ENCODE measurements at regions not wholly inside any gene's neighbourhood (a gene's known extent, or its start where the extent isn't known, plus 50 kb on each side); places are given as distances from the start of the nearest gene placed in this dataset.

GRCh38 chr6:168227840-168228239 is 91.7 kb downstream of the DACT2 start:
- no peak for DNase-seq

- no peak for DNase-seq
These were observed 92.7 kb downstream of the DACT2 start for GRCh38 chr6:168226902-168227318.

GRCh38 chr6:168226061-168226752 is 93.4 kb downstream of the DACT2 start:
- DNase-seq = no peak

- no peak for DNase-seq
These were observed 94.1 kb downstream of the DACT2 start for GRCh38 chr6:168225471-168225911.

GRCh38 chr6:168223755-168224154 is 95.8 kb downstream of the DACT2 start:
- DNase-seq = no peak

GRCh38 chr6:168223150-168223549 is 96.4 kb downstream of the DACT2 start:
- DNase-seq = no peak

- DNase-seq = no peak
These were observed 97.2 kb downstream of the DACT2 start for GRCh38 chr6:168222115-168223043.

- no peak for DNase-seq
These were observed 98.0 kb downstream of the DACT2 start for GRCh38 chr6:168221497-168222079.

- DNase-seq = peak; percentile 76
These were observed 98.6 kb downstream of the DACT2 start for GRCh38 chr6:168221000-168221399.

- DNase-seq = no peak
These were observed 99.8 kb downstream of the DACT2 start for GRCh38 chr6:168219804-168220203.

GRCh38 chr6:168218785-168219566 is 100.6 kb downstream of the DACT2 start:
- peak; percentile 64 for DNase-seq

GRCh38 chr6:168217880-168218537 is 101.6 kb downstream of the DACT2 start:
- peak; percentile 97 for DNase-seq

- DNase-seq = no peak
These were observed 102.2 kb downstream of the DACT2 start for GRCh38 chr6:168217216-168217879.

GRCh38 chr6:168216751-168217191 is 102.8 kb downstream of the DACT2 start:
- peak; percentile 27 for DNase-seq

GRCh38 chr6:168216117-168216516 is 103.5 kb downstream of the DACT2 start:
- DNase-seq = no peak

GRCh38 chr6:168215121-168215808 is 104.3 kb downstream of the DACT2 start:
- DNase-seq = no peak

- DNase-seq = no peak
These were observed 104.9 kb downstream of the DACT2 start for GRCh38 chr6:168214586-168215104.

- DNase-seq = no peak
These were observed 106.5 kb downstream of the DACT2 start for GRCh38 chr6:168213121-168213524.

- DNase-seq = no peak
These were observed 107.2 kb downstream of the DACT2 start for GRCh38 chr6:168212362-168212761.

GRCh38 chr6:168211681-168212080 is 107.9 kb downstream of the DACT2 start:
- no peak for DNase-seq
